ENCODE measurements at regions not wholly inside any gene's neighbourhood (a gene's known extent, or its start where the extent isn't known, plus 50 kb on each side); places are given as distances from the start of the nearest gene placed in this dataset.

GRCh38 chr7:19249281-19249680 lies 104.1 kb upstream of the FERD3L start:
- TF ChIP-seq, protein P1, sequence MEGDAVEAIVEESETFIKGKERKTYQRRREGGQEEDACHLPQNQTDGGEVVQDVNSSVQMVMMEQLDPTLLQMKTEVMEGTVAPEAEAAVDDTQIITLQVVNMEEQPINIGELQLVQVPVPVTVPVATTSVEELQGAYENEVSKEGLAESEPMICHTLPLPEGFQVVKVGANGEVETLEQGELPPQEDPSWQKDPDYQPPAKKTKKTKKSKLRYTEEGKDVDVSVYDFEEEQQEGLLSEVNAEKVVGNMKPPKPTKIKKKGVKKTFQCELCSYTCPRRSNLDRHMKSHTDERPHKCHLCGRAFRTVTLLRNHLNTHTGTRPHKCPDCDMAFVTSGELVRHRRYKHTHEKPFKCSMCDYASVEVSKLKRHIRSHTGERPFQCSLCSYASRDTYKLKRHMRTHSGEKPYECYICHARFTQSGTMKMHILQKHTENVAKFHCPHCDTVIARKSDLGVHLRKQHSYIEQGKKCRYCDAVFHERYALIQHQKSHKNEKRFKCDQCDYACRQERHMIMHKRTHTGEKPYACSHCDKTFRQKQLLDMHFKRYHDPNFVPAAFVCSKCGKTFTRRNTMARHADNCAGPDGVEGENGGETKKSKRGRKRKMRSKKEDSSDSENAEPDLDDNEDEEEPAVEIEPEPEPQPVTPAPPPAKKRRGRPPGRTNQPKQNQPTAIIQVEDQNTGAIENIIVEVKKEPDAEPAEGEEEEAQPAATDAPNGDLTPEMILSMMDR (conservative IDR thresholded peaks at IDR 0.05; ENCODE audit: low read depth, low read length) = no peak
- Histone ChIP-seq H2AFZ (ENCODE audit: low read depth) (no peak overlapping the region), H3K27ac (no peak overlapping the region), H3K27me3 (ENCODE audit: insufficient read depth, low read depth) (no peaks in the 10 kb centered on the region), H3K4me3 (IDR thresholded peaks at IDR 0.05; ENCODE audit: insufficient read depth, low read depth, low read length) (no peak overlapping the region), H3K9ac (no peak overlapping the region), H3K79me2 (ENCODE audit: insufficient read depth, low read depth) (no peaks in the 10 kb centered on the region), H3K36me3 (ENCODE audit: insufficient read depth) (no peaks in the 10 kb centered on the region), H3K4me2 (no peak overlapping the region), H3K4me1 (ENCODE audit: low read depth, poor library complexity, severe bottlenecking) (no peaks in the 10 kb centered on the region), H4K20me1 (ENCODE audit: insufficient read depth) (no peaks in the 10 kb centered on the region)

DNA sequence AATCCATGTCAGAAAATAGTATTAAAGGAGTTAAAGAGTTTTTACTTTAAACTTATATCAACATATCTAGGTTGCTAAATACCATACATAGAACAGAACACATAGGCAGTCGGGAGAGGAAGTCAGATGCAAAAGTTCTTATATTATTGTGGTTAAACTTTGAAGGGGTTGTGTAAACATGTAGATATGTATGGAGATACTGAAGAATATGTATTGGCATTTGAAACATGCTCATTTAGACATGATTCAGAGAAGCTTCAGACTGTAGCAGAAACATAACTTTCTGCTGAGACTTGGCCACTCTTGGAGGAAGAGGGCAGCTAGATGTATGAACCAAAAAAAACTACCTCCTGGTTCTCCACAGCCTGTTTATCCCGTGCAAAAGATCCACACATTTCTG lies 103.5 kb upstream of the FERD3L start:
- Histone ChIP-seq H3K4me1 (ENCODE audit: low read depth, poor library complexity, severe bottlenecking) (no peaks in the 10 kb centered on the region), H3K27ac (no peak overlapping the region), H3K4me3 (IDR thresholded peaks at IDR 0.05; ENCODE audit: insufficient read depth, low read depth, low read length) (no peak overlapping the region), H3K36me3 (ENCODE audit: insufficient read depth) (no peaks in the 10 kb centered on the region), H3K4me2 (no peak overlapping the region), H3K79me2 (ENCODE audit: insufficient read depth, low read depth) (no peaks in the 10 kb centered on the region), H4K20me1 (ENCODE audit: insufficient read depth) (no peaks in the 10 kb centered on the region), H3K27me3 (ENCODE audit: insufficient read depth, low read depth) (no peaks in the 10 kb centered on the region), H3K9ac (no peak overlapping the region), H2AFZ (ENCODE audit: low read depth) (no peak overlapping the region)
- TF ChIP-seq, protein P1 (conservative IDR thresholded peaks at IDR 0.05; ENCODE audit: low read depth, low read length) = no peak

GRCh38 chr7:19248115-19248514 lies 102.9 kb upstream of the FERD3L start:
- Histone ChIP-seq H3K9ac (no peak overlapping the region), H3K79me2 (ENCODE audit: insufficient read depth, low read depth) (no peaks in the 10 kb centered on the region), H3K4me1 (ENCODE audit: low read depth, poor library complexity, severe bottlenecking) (no peaks in the 10 kb centered on the region), H3K27ac (no peak overlapping the region), H4K20me1 (ENCODE audit: insufficient read depth) (no peaks in the 10 kb centered on the region), H3K4me3 (IDR thresholded peaks at IDR 0.05; ENCODE audit: insufficient read depth, low read depth, low read length) (no peak overlapping the region), H3K36me3 (ENCODE audit: insufficient read depth) (no peaks in the 10 kb centered on the region), H2AFZ (ENCODE audit: low read depth) (no peak overlapping the region), H3K27me3 (ENCODE audit: insufficient read depth, low read depth) (no peaks in the 10 kb centered on the region), H3K4me2 (no peak overlapping the region)
- TF ChIP-seq, protein P1 (conservative IDR thresholded peaks at IDR 0.05; ENCODE audit: low read depth, low read length) = no peak

DNA sequence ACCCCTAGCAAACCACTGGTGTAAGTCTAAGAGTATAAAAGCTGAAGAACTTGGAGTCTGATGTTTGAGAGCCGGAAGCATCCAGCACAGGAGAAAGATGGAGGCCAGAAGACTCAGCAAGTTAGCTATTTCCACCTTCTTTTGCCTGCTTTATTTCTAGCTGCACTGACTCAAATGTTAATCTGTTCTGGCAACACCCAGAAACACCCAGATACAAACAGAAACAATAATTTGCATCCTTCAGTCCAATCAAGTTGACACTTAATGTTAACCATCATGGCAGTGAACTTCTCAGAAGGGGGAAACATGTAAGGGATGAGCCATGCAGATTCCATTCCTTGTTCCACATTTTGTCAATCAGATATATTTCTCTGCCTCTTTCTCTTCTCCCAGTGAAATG lies 101.8 kb upstream of the FERD3L start:
- Histone ChIP-seq H2AFZ (ENCODE audit: low read depth) (no peak overlapping the region), H3K27ac (no peak overlapping the region), H3K4me2 (no peak overlapping the region), H3K79me2 (ENCODE audit: insufficient read depth, low read depth) (no peaks in the 10 kb centered on the region), H3K9ac (no peak overlapping the region), H3K4me3 (IDR thresholded peaks at IDR 0.05; ENCODE audit: insufficient read depth, low read depth, low read length) (no peak overlapping the region), H4K20me1 (ENCODE audit: insufficient read depth) (no peaks in the 10 kb centered on the region), H3K4me1 (ENCODE audit: low read depth, poor library complexity, severe bottlenecking) (no peaks in the 10 kb centered on the region), H3K27me3 (ENCODE audit: insufficient read depth, low read depth) (no peaks in the 10 kb centered on the region), H3K36me3 (ENCODE audit: insufficient read depth) (no peaks in the 10 kb centered on the region)
- TF ChIP-seq, protein P1 (conservative IDR thresholded peaks at IDR 0.05; ENCODE audit: low read depth, low read length) = no peak

Data from KMS-11 (cell line).